ENCODE measurements at regions not wholly inside any gene's neighbourhood (a gene's known extent, or its start where the extent isn't known, plus 50 kb on each side); places are given as distances from the start of the nearest gene placed in this dataset.
"Not testable (repeated sequence)": the region's sequence is repeated elsewhere in the genome, so short reads cannot be mapped to it uniquely, and the experiment has no call there.

DNA sequence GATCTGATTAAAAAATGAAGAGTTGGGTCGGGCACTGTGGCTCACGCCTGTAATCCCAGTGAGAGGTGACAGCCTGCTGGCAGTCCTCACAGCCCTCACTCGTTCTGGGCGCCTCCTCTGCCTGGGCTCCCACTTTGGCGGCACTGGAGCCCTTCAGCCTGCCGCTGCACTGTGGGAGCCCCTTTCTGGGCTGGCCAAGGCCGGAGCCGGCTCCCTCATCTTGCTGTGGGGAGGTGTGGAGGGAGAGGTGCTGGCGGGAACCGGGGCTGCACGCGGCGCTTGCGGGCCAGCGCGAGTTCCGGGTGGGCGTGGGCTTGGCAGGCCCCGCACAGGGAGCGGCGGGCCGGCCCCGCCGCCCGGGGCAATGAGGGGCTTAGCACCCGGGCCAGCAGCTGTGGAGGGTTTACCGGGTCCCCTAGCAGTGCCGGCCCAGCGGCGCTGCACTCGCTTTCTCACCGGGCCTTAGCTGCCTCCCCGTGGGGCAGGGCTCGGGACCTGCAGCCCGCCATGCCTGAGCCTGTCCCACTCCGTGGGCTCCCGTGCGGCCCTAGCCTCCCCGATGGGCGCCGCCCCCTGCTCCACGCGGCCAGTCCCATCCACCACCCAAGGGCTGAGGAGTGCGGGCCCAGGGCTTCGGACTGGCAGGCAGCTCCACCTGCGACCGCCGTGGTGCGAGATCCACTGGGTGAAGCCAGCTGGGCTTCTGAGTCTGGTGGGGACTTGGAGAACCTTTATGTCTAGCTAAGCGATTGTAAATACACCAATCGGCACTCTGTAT is 534.1 kb upstream of the ARRDC3 start:
- TF ChIP-seq, protein P1, sequence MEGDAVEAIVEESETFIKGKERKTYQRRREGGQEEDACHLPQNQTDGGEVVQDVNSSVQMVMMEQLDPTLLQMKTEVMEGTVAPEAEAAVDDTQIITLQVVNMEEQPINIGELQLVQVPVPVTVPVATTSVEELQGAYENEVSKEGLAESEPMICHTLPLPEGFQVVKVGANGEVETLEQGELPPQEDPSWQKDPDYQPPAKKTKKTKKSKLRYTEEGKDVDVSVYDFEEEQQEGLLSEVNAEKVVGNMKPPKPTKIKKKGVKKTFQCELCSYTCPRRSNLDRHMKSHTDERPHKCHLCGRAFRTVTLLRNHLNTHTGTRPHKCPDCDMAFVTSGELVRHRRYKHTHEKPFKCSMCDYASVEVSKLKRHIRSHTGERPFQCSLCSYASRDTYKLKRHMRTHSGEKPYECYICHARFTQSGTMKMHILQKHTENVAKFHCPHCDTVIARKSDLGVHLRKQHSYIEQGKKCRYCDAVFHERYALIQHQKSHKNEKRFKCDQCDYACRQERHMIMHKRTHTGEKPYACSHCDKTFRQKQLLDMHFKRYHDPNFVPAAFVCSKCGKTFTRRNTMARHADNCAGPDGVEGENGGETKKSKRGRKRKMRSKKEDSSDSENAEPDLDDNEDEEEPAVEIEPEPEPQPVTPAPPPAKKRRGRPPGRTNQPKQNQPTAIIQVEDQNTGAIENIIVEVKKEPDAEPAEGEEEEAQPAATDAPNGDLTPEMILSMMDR (conservative IDR thresholded peaks at IDR 0.05 in 1 of 2, IDR thresholded peaks at IDR 0.05 in 1 of 2; ENCODE audit: low read depth in 1 of 2, low read length in 2 of 2) = not testable (repeated sequence)
- not testable (repeated sequence) for TF ChIP-seq EZH2 (IDR thresholded peaks at IDR 0.05; ENCODE audit: low read length, missing control alignments)

Data from fibroblast of lung (primary cell).